ENCODE measurements at regions not wholly inside any gene's neighbourhood (a gene's known extent, or its start where the extent isn't known, plus 50 kb on each side); places are given as distances from the start of the nearest gene placed in this dataset.

DNA sequence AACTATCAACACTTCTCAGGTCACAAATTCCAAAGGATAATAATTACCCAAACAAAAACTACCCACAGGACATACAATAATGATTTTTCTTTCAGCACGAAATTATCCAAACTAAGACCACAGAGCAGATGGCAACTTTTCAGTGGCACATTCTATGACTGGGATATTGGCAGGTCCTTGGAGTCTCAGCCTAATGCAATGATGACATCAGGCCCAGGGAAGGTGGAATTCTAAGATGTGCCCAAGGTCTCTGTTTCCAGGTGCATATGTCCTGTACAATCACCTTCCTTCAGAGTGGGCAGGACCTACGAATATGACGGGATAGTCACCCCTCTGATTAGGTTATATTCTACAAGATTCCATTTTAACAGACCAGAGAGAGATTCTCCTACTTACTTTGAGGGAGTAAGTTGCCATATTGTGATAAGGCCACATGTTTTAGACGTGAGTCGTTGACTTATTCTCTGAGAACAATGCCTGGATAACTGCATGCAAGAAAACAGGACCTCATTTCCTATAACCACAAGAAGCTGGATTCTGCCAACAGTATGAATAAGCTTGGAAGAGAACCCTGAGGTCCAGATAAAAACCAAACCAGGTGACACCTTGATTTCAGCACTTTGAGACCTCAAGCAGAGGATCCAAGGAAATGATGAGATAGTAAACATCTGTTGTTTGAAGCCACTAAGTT, 69.9 kb downstream of the ZC3H11B start:
- TF ChIP-seq, protein P1, sequence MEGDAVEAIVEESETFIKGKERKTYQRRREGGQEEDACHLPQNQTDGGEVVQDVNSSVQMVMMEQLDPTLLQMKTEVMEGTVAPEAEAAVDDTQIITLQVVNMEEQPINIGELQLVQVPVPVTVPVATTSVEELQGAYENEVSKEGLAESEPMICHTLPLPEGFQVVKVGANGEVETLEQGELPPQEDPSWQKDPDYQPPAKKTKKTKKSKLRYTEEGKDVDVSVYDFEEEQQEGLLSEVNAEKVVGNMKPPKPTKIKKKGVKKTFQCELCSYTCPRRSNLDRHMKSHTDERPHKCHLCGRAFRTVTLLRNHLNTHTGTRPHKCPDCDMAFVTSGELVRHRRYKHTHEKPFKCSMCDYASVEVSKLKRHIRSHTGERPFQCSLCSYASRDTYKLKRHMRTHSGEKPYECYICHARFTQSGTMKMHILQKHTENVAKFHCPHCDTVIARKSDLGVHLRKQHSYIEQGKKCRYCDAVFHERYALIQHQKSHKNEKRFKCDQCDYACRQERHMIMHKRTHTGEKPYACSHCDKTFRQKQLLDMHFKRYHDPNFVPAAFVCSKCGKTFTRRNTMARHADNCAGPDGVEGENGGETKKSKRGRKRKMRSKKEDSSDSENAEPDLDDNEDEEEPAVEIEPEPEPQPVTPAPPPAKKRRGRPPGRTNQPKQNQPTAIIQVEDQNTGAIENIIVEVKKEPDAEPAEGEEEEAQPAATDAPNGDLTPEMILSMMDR (IDR thresholded peaks at IDR 0.05): no peak
- TF ChIP-seq POLR2A (IDR thresholded peaks at IDR 0.05): no peak
